Heart left ventricle (tissue), 16 donors: ENCODE measurements at regions not wholly inside any gene's neighbourhood (a gene's known extent, or its start where the extent isn't known, plus 50 kb on each side); places are given as distances from the start of the nearest gene placed in this dataset.

Experiments
- ATAC-seq, 4 donors: fragments of 200-7000 bp; cut with Tn5 transposase; one replicate each; pipeline ENCODE4 v1.9.1; 2020 to 2022; ENCODE audit warnings: moderate library complexity in 4 of 4, mild to moderate bottlenecking in 3 of 4, moderate number of reproducible peaks in 1 of 4
- DNase-seq, 5 donors: peaks; one replicate each; pipeline ENCODE4 v3.0.0-alpha.2; 2020
- H3K27ac ChIP-seq, 12 donors: fragments of 200-600 bp; sonication (generic) in 4 of 12; one replicate each; pipeline versions ENCODE4 v1.5.0 to v1.8.0; 2016 to 2022; ENCODE audit warnings: mild to moderate bottlenecking in 2 of 12
- H3K27me3 ChIP-seq, 9 donors: fragments of 200-600 bp; sonication (generic) in 2 of 9; one replicate each; pipeline versions ENCODE4 v1.5.1 to v1.8.0; 2016 to 2022; ENCODE audit warnings: mild to moderate bottlenecking in 3 of 9
- H3K36me3 ChIP-seq, 9 donors: fragments of 200-600 bp; sonication (generic) in 2 of 9; one replicate each; pipeline versions ENCODE4 v1.5.0 to v1.8.0; 2018 to 2022; ENCODE audit warnings: mild to moderate bottlenecking in 2 of 9
- H3K4me1 ChIP-seq, 12 donors: fragments of 200-600 bp; sonication (generic) in 4 of 12; one replicate each; pipeline versions ENCODE4 v1.5.0 to v1.8.0; 2016 to 2022; ENCODE audit warnings: mild to moderate bottlenecking in 3 of 12
- H3K4me3 ChIP-seq, 12 donors: fragments of 200-600 bp; sonication (generic) in 4 of 12; one replicate each; pipeline versions ENCODE4 v1.5.0 to v1.8.0; 2017 to 2022; ENCODE audit warnings: mild to moderate bottlenecking in 9 of 12, moderate library complexity in 4 of 12
- H3K9me3 ChIP-seq, 12 donors: fragments of 200-600 bp; sonication (generic) in 4 of 12; one replicate each; pipeline versions ENCODE4 v1.5.0 to v1.8.0; 2016 to 2022; ENCODE audit warnings: mild to moderate bottlenecking in 1 of 12
- CTCF ChIP-seq, 12 donors: fragments of 200-600 bp; sonication (generic) in 4 of 12; IDR thresholded peaks; one replicate each; pipeline versions ENCODE4 v1.5.0 to v1.8.0; 2018 to 2022; ENCODE audit warnings: antibody characterized with exemption in 12 of 12, mild to moderate bottlenecking in 5 of 12
- POLR2A ChIP-seq, 2 donors: fragments of 450-650 bp; IDR thresholded peaks; one replicate each; pipeline ENCODE4 v1.6.1; 2017; ENCODE audit warnings: antibody characterized with exemption in 2 of 2, mild to moderate bottlenecking in 2 of 2, moderate library complexity in 2 of 2
- WGBS, 4 donors: extraction: QIAGEN DNeasy Blood & Tissue Kit in 2 of 4; methylation state at CpG; one replicate each; pipeline versions ENCODE4 v1.1.5 to v1.1.7; 2013 to 2018; 5-methylcytosine and 5-hydroxymethylcytosine counted together
- intact Hi-C, 10 donors: fragments of 100-400 bp; cut with DNase I; formaldehyde crosslinking; loops; one replicate each; pipeline versions ENCODE4 v1.11.1 to v1.14.2; 2022
- donor health status: ischemic (EF 13 %, LVEDD 7.1; RV severe dilation, severe dysfunction).
- donor health status: healthy with polysubstance abuse.
- donor health status: DM: no; HTN: yes; CAD: no.
- donor health status: DM: no; HTN: no; CAD: no.
- donor health status: ischemic (EF 25% LVEDD 6.9; RV normal size, moderate dysfunction).
- donor health status: ischemic (EF 25% LVEDD 5.7; RV mildly dilated, moderate dysfunction).
- donor health status: healthy.
- donor health status: DM: yes; HTN: yes; CAD: no.
- donor health status: ischemic (EF 35%, LVEDD 5.7; RV mildly dilated, moderate dysfunction).
- donor health status: nonischemic (EF 11% LVEDD 7.7; RV severe dilation, severe dysfunction).
- donor health status: DM: yes; HTN: yes; CAD: no.
- donor health status: PGD.
- donor health status: ischemic (EF 29% LVEDD 5.4; RV normal size, mild dysfunction).
- donor health status: nonischemic (EF 23%, LVEDD 6.1; RV moderate dilation, normal function).

- ATAC-seq (no peak), DNase-seq (no peak)
- TF ChIP-seq POLR2A (IDR thresholded peaks at IDR 0.05) = no peak
- no peak for TF ChIP-seq CTCF (IDR thresholded peaks at IDR 0.05)
- 72 to 80% (median 75%) methylated on average over 6 of the region's 6 CpGs for WGBS, 4 donors
- H3K4me3 ChIP-seq = no peak overlapping the region
- no peaks in the 10 kb centered on the region for H3K4me1 ChIP-seq
- intact Hi-C loops = no loop called here
- H3K27me3 ChIP-seq = peaks cover 0 to 11% (median 0%) of the 10 kb centered on the region in 9 donors
- H3K9me3 ChIP-seq = no peaks in the 10 kb centered on the region
- H3K36me3 ChIP-seq = no peaks in the 10 kb centered on the region
- no peak overlapping the region for H3K27ac ChIP-seq
Observed at GRCh38 chrX:19283597-19284339, 60.0 kb upstream of the PDHA1 start.

- intact Hi-C loops = no loop called here
- Histone ChIP-seq H3K9me3 (no peaks in the 10 kb centered on the region), H3K4me3 (no peak overlapping the region), H3K27me3 (peaks cover 0 to 11% (median 0%) of the 10 kb centered on the region in 9 donors), H3K36me3 (no peaks in the 10 kb centered on the region), H3K4me1 (no peaks in the 10 kb centered on the region), H3K27ac (no peak overlapping the region)
- DNase-seq (no peak), ATAC-seq (no peak)
- no peak for TF ChIP-seq CTCF (IDR thresholded peaks at IDR 0.05)
- TF ChIP-seq POLR2A (IDR thresholded peaks at IDR 0.05) = no peak
Observed at GRCh38 chrX:19285857-19286256, 57.9 kb upstream of the PDHA1 start.

- H3K36me3 ChIP-seq = no peaks in the 10 kb centered on the region
- WGBS, 4 donors = 53 to 64% (median 56%) methylated on average over 5 of the region's 5 CpGs
- no peaks in the 10 kb centered on the region for H3K4me1 ChIP-seq
- H3K4me3 ChIP-seq = no peak overlapping the region
- H3K27ac ChIP-seq = no peak overlapping the region
- H3K9me3 ChIP-seq = no peaks in the 10 kb centered on the region
- ATAC-seq (no peak), DNase-seq (no peak)
- intact Hi-C loops = no loop called here
- no peak for TF ChIP-seq POLR2A (IDR thresholded peaks at IDR 0.05)
- TF ChIP-seq CTCF (IDR thresholded peaks at IDR 0.05) = no peak
- peaks cover 0 to 4% (median 0%) of the 10 kb centered on the region in 9 donors for H3K27me3 ChIP-seq
Observed at GRCh38 chrX:19291086-19291485, 52.6 kb upstream of the PDHA1 start.

GRCh38 chrX:19293606-19294325, 50.0 kb upstream of the PDHA1 start:
- WGBS, 4 donors = 42 to 61% (median 54%) methylated on average over 6 of the region's 6 CpGs
- Histone ChIP-seq H3K27me3 (no peaks in the 10 kb centered on the region), H3K27ac (no peak overlapping the region), H3K4me3 (no peak overlapping the region), H3K36me3 (no peaks in the 10 kb centered on the region), H3K9me3 (no peaks in the 10 kb centered on the region), H3K4me1 (no peaks in the 10 kb centered on the region)
- ATAC-seq = no peak
- intact Hi-C loops = no loop called here
- DNase-seq = no peak
- TF ChIP-seq CTCF (IDR thresholded peaks at IDR 0.05) (no peak), POLR2A (IDR thresholded peaks at IDR 0.05) (no peak)
